Effector CD4-positive, alpha-beta T cell (primary cell): ENCODE measurements at regions not wholly inside any gene's neighbourhood (a gene's known extent, or its start where the extent isn't known, plus 50 kb on each side); places are given as distances from the start of the nearest gene placed in this dataset.
"Not testable (repeated sequence)": the region's sequence is repeated elsewhere in the genome, so short reads cannot be mapped to it uniquely, and the experiment has no call there.

Experiments used
- DNase-seq: peaks from one replicate; pipeline ENCODE4 v3.0.0-alpha.2; 2020

- no peak for DNase-seq
Observed at GRCh38 chr12:46711756-46712155, 114.0 kb downstream of the SLC38A4 start.

GRCh38 chr12:46710125-46710743, 115.6 kb downstream of the SLC38A4 start:
- no peak for DNase-seq

- DNase-seq, result no peak
Observed at GRCh38 chr12:46702581-46703344, 123.0 kb downstream of the SLC38A4 start.

- DNase-seq, result no peak
Observed at GRCh38 chr12:46701356-46701755, 124.4 kb downstream of the SLC38A4 start.

- no peak for DNase-seq
Observed at GRCh38 chr12:46699986-46700385, 125.8 kb downstream of the SLC38A4 start.

GRCh38 chr12:46698003-46698402, 127.8 kb downstream of the SLC38A4 start:
- DNase-seq, result no peak

- DNase-seq, result no peak
Observed at GRCh38 chr12:46693518-46693917, 132.3 kb downstream of the SLC38A4 start.

- no peak for DNase-seq
Observed at GRCh38 chr12:46693034-46693433, 132.8 kb downstream of the SLC38A4 start.

GRCh38 chr12:46692606-46693005, 133.2 kb downstream of the SLC38A4 start:
- no peak for DNase-seq

GRCh38 chr12:46686267-46686942, 139.4 kb downstream of the SLC38A4 start:
- no peak for DNase-seq

- DNase-seq, result not testable (repeated sequence)
Observed at GRCh38 chr12:46684243-46684642, 141.6 kb downstream of the SLC38A4 start.

- no peak for DNase-seq
Observed at GRCh38 chr12:46682148-46682547, 143.6 kb downstream of the SLC38A4 start.

GRCh38 chr12:46680506-46680905, 145.3 kb downstream of the SLC38A4 start:
- DNase-seq, result no peak

- no peak for DNase-seq
Observed at GRCh38 chr12:46679754-46680153, 146.0 kb downstream of the SLC38A4 start.

GRCh38 chr12:46678426-46678825, 147.4 kb downstream of the SLC38A4 start:
- no peak for DNase-seq

GRCh38 chr12:46677749-46678148, 148.0 kb downstream of the SLC38A4 start:
- no peak for DNase-seq

GRCh38 chr12:46676797-46677520, 148.8 kb downstream of the SLC38A4 start:
- DNase-seq, result no peak

- no peak for DNase-seq
Observed at GRCh38 chr12:46676396-46676795, 149.4 kb downstream of the SLC38A4 start.

GRCh38 chr12:46675736-46676135, 150.1 kb downstream of the SLC38A4 start:
- DNase-seq, result no peak

- DNase-seq, result no peak
Observed at GRCh38 chr12:46674800-46675199, 151.0 kb downstream of the SLC38A4 start.

- no peak for DNase-seq
Observed at GRCh38 chr12:46674129-46674528, 151.7 kb downstream of the SLC38A4 start.

GRCh38 chr12:46671102-46671501, 154.7 kb downstream of the SLC38A4 start:
- no peak for DNase-seq

GRCh38 chr12:46670636-46671035, 155.2 kb downstream of the SLC38A4 start:
- DNase-seq, result no peak
